ENCODE measurements at regions not wholly inside any gene's neighbourhood (a gene's known extent, or its start where the extent isn't known, plus 50 kb on each side); places are given as distances from the start of the nearest gene placed in this dataset.

DNA sequence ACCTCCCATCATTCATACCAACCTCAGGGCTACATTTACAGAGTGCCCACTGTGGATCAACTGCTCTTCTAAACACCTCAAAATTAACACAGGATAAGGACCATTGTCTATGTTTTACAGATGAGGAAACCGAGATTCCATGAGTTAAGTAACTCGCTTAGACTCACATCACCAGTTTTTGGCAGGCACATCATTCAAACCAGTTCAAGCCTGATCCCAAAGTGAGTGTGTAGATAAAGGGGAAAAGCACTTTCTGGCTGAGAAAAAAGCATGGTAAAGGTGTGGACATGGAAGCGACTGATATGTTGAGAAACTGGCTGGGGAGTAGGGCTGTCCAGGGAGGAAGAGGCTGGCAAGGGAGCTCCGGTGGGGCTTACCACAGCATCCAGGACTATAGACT, 193.7 kb upstream of the RORA start:
- WGBS, 2 donors (ENCODE audit: low coverage in 1 of 2): 73 to 84% methylated on average over 3 to 4 of the region's 4 CpGs
- in situ Hi-C loops (cut with MboI; ENCODE audit: low pct_ligation_motif_present in 1 of 4, low pct_unique_long_range_greater_than_20kb in 1 of 4, low sequenced_read_pairs in 3 of 4): no loop called here
- intact Hi-C loops (cut with DNase I; ENCODE audit: low total_unique reads): no loop called here
- H3K9me3 ChIP-seq: no peaks in the 10 kb centered on the region
- H3K36me3 ChIP-seq: no peaks in the 10 kb centered on the region
- no peak overlapping the region for H3K27ac ChIP-seq
- no peak overlapping the region for H3K4me3 ChIP-seq
- H3K4me1 ChIP-seq: no peaks in the 10 kb centered on the region
- TF ChIP-seq, protein P1, sequence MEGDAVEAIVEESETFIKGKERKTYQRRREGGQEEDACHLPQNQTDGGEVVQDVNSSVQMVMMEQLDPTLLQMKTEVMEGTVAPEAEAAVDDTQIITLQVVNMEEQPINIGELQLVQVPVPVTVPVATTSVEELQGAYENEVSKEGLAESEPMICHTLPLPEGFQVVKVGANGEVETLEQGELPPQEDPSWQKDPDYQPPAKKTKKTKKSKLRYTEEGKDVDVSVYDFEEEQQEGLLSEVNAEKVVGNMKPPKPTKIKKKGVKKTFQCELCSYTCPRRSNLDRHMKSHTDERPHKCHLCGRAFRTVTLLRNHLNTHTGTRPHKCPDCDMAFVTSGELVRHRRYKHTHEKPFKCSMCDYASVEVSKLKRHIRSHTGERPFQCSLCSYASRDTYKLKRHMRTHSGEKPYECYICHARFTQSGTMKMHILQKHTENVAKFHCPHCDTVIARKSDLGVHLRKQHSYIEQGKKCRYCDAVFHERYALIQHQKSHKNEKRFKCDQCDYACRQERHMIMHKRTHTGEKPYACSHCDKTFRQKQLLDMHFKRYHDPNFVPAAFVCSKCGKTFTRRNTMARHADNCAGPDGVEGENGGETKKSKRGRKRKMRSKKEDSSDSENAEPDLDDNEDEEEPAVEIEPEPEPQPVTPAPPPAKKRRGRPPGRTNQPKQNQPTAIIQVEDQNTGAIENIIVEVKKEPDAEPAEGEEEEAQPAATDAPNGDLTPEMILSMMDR (IDR thresholded peaks at IDR 0.05): no peak
- TF ChIP-seq EP300 (IDR thresholded peaks at IDR 0.05; ENCODE audit: low read depth) (no peak), POLR2A (IDR thresholded peaks at IDR 0.05) (no peak), POLR2AphosphoS5 (IDR thresholded peaks at IDR 0.05) (no peak)
- no peaks in the 10 kb centered on the region for H3K27me3 ChIP-seq
- DNase-seq: no peak

DNA sequence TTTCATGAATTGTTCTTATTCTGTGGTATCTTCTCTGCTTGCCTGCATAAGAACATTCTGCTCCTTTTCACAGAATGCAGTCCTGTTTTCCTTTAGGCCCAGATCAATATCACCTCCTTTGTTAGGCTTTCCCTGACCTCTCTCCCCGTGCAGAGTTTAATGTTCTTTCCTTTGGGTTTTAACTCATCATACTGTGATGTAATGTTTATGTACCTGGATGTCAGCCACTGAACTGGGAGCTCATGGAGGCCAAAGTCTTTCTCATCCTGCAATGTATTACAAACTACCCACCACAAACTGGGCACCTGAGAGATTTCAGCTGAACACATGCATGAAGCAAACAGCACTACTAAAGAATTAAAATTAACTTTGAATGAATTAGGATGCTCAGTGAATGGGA, 192.8 kb upstream of the RORA start:
- H3K36me3 ChIP-seq: no peaks in the 10 kb centered on the region
- intact Hi-C loops (cut with DNase I; ENCODE audit: low total_unique reads) (no loop called here), in situ Hi-C loops (cut with MboI; ENCODE audit: low pct_ligation_motif_present in 1 of 4, low pct_unique_long_range_greater_than_20kb in 1 of 4, low sequenced_read_pairs in 3 of 4) (no loop called here)
- no peaks in the 10 kb centered on the region for H3K4me1 ChIP-seq
- TF ChIP-seq POLR2A (IDR thresholded peaks at IDR 0.05): no peak
- TF ChIP-seq, protein P1 (IDR thresholded peaks at IDR 0.05): no peak
- no peak for TF ChIP-seq EP300 (IDR thresholded peaks at IDR 0.05; ENCODE audit: low read depth)
- no peak for TF ChIP-seq POLR2AphosphoS5 (IDR thresholded peaks at IDR 0.05)
- H3K4me3 ChIP-seq: no peak overlapping the region
- no peak for DNase-seq
- no peaks in the 10 kb centered on the region for H3K9me3 ChIP-seq
- H3K27ac ChIP-seq: no peak overlapping the region
- no peaks in the 10 kb centered on the region for H3K27me3 ChIP-seq
- WGBS, 2 donors (ENCODE audit: low coverage in 1 of 2): 0 to 22% methylated on average over 1 of the region's 1 CpG

DNA sequence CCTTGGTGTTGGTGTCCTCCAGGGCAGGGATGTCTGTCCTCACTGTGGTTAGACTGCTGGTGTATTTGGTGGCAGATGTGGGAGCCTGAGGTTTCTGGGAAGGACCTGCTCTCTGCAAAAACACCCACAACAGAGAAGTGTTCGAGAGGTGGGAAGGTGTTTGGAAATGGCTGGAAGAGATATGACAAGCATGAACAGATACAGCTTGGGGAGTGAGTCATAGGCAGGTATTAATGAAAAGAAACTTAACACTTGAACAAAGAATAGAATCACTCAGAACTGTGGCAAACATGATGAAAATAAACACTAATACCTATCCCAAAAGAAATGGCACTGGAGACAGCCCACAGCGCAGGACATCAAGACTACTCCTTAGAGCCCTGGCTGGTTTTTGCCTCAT, 192.4 kb upstream of the RORA start:
- in situ Hi-C loops (cut with MboI; ENCODE audit: low pct_ligation_motif_present in 1 of 4, low pct_unique_long_range_greater_than_20kb in 1 of 4, low sequenced_read_pairs in 3 of 4) (no loop called here), intact Hi-C loops (cut with DNase I; ENCODE audit: low total_unique reads) (no loop called here)
- Histone ChIP-seq H3K27ac (no peak overlapping the region), H3K9me3 (no peaks in the 10 kb centered on the region), H3K4me3 (no peak overlapping the region), H3K4me1 (no peaks in the 10 kb centered on the region), H3K27me3 (no peaks in the 10 kb centered on the region), H3K36me3 (no peaks in the 10 kb centered on the region)
- WGBS, 2 donors (ENCODE audit: low coverage in 1 of 2): 85 to 90% methylated on average over 2 of the region's 2 CpGs
- DNase-seq: no peak
- TF ChIP-seq, protein P1 (IDR thresholded peaks at IDR 0.05): no peak
- no peak for TF ChIP-seq EP300 (IDR thresholded peaks at IDR 0.05; ENCODE audit: low read depth)
- no peak for TF ChIP-seq POLR2AphosphoS5 (IDR thresholded peaks at IDR 0.05)

DNA sequence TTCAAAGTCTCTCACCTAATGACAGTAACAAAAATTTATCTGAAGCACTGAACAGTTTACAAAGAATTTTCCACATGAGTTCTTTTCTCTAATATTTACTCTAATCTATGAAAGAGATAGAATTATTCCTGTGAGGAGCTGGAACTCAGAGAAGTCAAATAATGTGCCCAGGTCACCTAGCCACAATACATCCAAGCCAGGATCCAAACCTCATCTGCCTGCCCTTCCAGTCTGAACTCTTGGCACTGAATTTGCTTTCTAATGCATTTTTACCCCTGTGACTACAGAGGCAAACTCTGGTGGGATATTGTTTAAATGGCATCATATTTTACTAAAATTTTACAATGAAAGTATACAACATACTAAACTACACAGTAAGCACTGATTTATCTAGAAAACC, 191.4 kb upstream of the RORA start:
- TF ChIP-seq, protein P1 (IDR thresholded peaks at IDR 0.05): no peak
- TF ChIP-seq POLR2A (IDR thresholded peaks at IDR 0.05): no peak
- Histone ChIP-seq H3K4me1 (no peaks in the 10 kb centered on the region), H3K9me3 (no peaks in the 10 kb centered on the region), H3K4me3 (no peak overlapping the region), H3K27me3 (no peaks in the 10 kb centered on the region), H3K27ac (no peak overlapping the region), H3K36me3 (no peaks in the 10 kb centered on the region)
- in situ Hi-C loops (cut with MboI; ENCODE audit: low pct_ligation_motif_present in 1 of 4, low pct_unique_long_range_greater_than_20kb in 1 of 4, low sequenced_read_pairs in 3 of 4) (no loop called here), intact Hi-C loops (cut with DNase I; ENCODE audit: low total_unique reads) (no loop called here)
- DNase-seq: no peak
